HG03196 (cell line): ENCODE measurements at regions not wholly inside any gene's neighbourhood (a gene's known extent, or its start where the extent isn't known, plus 50 kb on each side); places are given as distances from the start of the nearest gene placed in this dataset.

Experiments
- ATAC-seq: cut with Tn5 transposase; IDR thresholded peaks from one replicate; pipeline ENCODE4 v1.9.1; 2021; ENCODE audit not compliant: unreplicated experiment

DNA sequence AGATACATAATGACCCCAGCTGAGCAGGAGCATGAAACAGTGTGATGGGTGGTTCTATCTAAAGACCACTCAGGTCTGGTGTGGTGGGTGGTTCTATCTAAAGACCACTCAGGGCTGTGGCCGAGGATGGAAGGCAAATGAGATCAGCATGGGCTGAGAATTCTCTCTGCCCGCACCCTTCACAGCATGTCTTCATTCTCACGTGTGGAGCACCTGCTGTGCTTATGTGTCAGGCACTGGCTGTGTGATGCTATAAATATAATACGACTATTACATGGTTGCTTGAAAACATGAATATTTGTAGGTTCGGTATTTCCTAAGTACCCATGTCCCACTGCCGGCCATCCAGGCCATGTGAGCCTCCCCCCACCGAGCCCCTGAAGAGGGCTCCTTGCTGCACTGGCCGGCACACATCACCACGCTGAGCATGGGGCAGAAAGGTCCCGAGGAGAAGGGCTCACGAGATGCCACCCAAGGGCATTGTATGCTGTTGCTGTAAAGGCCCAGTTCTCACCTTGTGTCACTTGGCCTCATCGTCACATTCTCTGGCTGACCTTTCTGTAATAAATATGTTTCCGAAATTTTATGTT lies 810.2 kb downstream of the UQCRFS1 start:
- ATAC-seq: no peak

DNA sequence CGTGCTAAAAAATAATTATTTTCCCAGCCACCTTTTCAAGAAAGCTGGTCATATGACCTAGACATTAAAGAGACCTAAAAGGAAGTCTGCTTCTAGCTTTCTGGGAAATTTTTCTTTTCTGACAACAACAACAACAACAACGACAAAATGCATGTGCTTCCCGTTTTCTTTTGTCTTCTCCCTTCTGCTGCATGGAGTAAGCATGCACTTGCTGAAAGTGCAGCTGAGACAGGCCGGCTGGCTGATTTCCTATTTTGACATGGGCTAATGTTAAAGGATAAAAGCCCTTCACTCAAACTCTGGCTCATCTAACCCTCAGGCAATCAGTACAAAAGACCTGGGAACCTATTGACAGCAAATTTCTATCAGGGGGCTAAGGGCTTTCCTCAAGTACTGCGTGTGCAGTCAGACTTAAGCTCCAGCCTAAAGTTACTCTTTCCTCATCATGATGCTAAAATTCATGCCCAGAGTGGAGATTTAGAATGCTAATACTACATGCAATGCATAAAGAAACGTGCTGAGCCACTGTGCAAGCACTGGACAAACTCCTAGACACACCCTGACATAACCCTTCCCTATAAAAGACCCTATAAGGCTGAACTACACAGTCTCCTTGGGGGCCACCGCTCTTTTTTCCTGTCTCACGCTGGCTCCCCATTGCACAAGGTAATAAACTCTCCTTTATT lies 811.1 kb downstream of the UQCRFS1 start:
- no peak for ATAC-seq

DNA sequence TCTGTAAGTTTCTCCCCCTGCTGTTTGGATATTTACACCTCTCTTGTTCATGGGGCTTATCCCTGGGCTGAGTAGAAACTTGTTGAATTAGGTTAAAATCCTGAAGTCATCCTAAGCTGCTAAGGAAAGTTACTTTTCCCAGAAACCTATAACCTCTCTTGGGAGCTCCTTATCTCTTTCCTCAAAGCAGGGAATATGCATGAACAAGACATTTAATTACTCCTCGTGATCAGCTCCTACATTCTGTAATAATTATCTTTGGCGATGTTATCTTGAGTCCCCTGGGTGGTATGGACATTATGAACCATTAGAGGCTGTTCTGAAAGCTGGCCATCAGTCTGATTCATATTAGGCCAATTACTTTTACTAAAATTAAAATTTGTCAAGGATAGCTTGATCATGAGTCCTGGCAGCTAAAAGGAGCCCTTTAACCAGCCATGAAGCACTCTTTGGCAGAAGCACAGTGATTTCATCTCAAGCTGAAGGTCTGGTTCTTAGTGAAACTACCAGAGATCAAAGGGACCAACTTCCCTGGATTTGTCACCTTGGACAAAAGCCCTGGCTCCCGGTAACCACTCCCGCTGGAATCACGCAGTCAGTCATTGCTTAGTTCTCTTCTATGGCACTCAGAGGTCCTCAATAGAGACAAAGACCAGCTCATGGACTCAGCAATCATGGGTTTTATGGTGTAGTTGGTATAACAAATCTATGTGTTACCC lies 811.8 kb downstream of the UQCRFS1 start:
- no peak for ATAC-seq

DNA sequence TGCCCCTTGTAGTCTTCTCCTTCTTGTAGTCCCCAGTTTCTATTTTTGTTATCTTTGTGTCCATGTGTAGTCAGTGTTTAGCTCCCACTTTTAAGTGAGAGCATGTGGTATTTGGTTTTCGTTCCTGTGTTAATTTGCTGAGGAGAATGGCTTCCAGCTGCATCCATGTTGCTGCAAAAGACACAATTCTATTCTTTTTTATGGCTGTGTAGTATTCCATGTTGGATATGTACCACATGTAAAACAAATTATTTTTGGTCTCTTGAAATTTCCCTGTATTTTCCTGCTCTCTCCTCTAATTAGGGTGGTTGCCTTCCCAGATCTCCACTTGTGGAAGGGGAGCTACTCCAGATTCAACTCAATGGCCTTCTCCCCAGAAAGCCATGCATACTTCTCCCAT lies 813.8 kb downstream of the UQCRFS1 start:
- ATAC-seq: no peak

DNA sequence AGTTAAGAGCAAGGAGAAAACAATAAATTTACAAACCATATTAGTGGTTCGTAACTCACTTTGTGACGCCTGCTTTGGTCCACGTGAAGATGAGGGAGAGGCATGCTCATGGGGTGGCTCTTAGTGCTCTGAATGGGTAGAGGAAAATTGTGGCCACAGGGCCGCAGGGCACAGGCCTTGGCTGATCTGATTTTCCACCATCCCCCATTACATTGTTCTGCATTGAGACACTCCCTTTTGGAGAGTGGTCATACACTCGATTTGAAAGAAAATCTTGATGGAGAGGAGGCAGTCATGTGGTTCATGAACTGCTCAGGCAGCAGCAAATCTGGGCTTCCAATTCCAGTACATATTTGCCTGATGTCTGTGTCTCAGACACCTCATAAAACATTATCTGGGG lies 815.2 kb downstream of the UQCRFS1 start:
- no peak for ATAC-seq

DNA sequence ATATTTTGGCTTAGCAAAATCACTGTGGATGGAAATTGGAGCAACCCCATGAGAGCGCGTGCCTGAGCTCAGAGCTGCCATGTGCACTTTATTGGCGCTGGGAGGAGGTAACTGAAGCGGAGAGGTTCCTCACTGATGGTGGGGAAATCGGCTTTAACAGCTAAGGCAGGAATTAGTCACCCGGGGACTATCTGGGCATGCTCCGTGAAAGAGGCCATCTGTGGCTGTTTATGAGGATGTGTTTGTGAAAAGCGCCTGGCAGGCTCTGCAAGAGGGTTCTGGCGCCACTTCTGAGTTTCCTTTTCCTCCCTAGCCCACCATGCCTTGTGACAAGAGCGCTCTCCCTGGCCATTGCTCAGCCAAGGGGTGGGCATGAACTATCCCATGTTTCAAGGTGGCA lies 815.6 kb downstream of the UQCRFS1 start:
- ATAC-seq: no peak

DNA sequence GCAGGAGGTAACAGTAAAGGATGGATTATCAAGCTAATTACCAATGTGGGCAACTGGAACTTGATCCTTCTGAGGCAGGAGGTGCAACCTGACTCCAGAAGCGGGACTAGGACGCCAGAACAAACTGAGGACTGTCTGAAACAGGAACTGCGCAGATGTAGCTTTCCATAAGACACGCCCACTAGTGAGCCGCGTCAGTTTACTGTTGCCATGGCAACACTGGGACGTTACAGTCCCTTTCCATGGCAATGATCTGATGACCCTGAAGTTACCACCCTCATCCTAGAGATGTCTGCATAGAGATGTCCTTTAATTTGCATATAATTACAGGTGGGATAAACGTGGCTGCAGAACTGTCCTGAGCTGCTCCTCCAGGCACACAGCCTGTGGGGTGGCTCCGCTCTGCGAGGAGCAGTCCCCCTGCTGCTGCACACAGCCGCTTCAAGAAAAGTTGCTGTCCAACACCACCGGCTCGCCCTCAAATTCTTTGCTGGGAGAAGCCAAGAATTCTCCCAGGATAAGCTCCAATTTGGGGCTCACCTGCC lies 816.6 kb downstream of the UQCRFS1 start:
- ATAC-seq: no peak

DNA sequence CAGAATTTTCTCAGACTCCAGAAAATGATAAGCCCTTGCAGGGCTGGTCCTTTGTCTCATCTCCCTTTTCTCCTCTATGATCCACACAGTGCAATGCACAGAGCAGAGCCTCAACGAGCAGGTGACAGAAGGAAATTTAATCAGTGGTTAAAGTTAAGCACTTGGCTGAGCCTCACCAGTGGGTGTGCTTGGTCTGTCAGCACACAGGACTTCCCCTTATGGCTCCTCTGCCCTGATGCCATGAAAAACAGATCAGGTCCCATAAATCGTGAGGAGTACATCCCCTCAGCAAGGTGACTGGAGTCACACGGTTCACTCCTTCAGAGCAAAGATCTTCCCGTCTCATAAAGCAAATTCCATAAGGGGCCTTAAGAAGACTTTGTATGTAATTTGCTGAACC lies 818.2 kb downstream of the UQCRFS1 start:
- ATAC-seq: no peak

DNA sequence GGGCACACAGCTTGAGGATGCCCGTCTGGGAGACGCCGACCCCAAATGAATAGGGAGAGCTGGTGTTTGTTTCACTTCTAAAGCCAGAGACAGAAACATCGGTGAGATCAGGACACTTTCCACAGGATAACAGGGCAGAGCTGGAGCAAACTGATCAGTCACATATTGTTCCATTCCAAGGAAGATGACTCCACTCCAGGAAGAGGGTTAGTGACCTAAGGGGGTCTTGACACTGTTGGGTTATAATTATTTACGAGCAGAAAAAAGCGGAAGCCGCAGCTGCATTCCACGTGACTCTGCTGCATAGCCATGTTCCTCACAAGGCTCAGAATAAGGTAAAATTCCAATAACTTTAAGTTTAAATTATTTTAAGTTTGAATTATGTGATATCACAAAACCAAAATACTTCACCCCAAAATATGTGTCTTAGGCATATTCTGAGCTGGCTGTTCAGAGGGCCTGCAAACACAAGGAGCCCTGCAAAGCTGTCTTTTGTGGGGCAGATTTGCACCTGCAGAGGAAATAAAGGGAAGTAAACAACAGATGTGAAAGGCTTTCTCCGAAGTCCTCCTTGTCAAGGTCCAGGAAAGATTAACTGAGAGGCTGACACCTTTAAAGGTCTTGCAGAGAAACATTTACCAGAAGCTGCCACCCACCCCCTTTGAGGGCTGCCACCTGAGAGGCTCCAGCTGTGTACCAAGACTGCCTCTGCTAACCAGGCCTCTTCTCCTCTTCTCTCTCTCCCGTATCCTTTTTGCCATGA lies 819.2 kb downstream of the UQCRFS1 start:
- ATAC-seq: no peak

DNA sequence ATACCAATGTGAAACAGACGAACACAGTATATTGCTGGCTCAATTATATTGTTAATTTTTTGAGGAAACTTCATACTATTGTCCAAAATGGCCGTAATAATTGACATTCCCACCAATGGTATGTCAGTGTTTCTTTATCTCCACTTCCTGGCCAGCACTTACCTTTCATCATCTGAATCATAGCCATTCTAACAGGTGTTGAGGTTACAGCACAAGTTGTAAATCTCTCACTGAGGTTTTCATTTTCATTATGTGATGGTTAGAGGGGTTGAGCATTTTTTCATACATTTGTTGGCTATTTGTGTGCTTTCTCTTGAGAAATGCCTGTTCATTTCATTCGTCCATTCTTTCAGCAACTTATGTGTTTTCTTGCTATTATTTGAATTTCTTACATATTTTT lies 824.0 kb downstream of the UQCRFS1 start:
- no peak for ATAC-seq

DNA sequence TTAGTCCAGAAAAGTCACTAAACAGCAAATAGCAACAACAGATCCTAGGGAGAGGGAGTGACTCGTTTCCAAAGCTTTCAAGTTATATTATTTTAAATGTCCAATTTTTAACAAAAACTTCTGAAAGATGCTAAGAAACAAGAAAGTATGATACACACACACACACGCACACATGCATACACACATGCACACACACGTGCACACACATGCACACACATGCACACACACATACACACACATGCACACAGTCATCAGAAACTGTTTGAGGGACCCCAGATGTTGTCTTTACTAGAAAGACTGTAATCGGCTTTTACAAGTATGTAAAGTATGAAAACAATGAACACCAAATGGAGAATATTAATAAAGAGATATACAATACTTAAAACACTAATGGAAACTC lies 825.4 kb downstream of the UQCRFS1 start:
- ATAC-seq: no peak

DNA sequence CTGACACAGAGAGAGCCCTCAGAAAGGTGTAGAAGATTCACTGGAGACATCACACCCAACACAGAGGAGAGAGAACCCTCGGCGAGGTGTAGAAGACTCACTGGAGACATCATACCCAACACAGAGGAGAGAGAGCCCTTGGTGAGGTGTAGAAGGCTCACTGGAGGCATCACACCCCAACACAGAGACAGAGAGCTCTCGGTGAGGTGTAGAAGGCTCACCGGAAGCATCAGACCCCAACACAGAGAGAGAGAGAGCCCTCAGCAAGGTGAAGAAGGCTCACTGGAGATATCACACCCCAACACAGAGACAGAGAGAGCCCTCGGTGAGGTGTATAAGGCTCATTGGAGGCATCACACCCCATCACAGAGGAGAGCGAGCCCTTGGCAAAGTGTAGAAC lies 826.5 kb downstream of the UQCRFS1 start:
- no peak for ATAC-seq

DNA sequence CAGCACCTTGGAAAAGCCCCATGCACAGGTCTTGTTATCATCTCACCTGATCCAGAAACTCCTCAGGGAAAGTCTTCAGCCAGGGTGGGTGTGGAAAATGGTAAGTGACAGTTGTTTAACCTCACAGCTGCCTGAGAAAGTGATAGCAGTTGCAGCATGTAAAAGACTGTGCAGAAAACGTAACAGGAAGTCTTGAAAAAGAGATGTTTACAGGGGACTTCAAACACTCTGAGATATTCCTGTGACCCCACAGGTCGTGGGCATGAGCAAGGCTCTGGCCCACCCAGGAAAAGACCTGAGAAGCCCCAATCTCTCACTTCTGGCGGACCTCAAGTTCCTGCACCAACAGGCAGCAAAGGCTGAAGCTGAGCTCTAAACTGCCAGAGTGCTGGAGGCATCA lies 826.9 kb downstream of the UQCRFS1 start:
- no peak for ATAC-seq

DNA sequence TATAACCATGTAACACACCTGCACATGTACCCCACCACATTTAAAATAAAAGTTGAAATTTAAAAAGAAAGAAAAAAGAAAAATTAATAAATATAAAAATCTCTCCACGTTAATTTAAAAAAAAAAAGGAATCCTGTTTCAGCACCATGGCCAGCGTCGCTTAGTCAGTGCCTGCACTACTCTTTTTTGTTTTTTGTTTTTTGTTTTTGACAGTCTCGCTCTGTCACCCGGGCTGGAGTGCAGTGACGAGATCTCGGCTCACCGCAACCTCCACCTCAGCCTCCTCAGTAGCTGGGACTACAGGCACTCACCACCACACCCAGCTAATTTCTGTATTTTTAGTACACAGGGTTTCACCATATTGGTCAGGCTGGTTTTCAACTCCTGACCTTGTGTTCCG lies 835.9 kb downstream of the UQCRFS1 start:
- no peak for ATAC-seq

DNA sequence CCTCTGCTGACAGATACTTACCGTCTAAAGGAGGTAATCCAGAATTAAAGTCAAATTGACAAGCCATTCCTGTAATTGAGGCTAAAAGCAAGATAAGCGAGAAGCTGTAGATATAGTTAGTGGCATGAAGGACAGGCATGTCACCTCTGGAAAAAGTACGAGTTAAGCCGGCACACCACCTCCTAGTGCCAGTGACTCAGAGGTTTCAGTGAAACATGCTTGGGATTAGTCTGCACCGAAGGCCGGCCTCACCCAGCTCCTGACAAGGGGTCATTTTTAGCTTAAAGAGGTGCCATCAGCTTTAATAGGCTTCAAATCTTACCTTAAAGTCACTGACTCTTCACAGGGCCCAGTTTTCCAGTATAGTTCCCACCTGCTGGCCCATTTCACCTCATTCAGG lies 838.0 kb downstream of the UQCRFS1 start:
- ATAC-seq: no peak

DNA sequence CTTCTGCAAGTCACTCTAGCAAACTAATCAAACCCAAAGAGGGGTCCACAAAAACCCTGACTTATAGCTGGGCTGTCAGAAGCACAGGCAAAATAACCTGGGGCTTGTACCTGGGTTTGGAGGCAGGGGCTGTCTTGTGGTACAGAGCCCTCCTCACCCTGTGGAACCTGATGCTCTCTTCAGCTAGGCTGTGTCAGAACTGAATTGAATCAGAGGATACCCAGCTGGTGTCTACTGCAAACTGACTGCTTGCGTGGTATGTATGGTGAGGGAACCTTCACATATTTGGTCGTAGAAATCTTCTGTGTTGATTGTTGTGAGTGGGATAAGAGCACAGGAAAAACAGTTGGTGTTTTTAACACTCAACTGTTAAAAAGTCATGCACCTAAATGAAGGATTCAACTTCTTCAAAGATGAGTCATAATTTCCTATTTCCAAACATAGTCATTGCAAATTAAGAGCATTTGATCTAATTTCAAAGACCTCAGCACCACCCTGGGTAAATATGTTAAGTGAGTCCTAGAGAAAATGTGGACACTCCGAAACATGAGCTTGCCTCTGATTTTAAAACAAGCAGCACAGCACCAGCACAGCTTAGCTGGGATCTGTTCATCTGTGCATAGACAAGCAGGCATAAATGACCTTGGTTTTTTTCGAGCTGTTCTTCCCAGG lies 840.2 kb downstream of the UQCRFS1 start:
- no peak for ATAC-seq

DNA sequence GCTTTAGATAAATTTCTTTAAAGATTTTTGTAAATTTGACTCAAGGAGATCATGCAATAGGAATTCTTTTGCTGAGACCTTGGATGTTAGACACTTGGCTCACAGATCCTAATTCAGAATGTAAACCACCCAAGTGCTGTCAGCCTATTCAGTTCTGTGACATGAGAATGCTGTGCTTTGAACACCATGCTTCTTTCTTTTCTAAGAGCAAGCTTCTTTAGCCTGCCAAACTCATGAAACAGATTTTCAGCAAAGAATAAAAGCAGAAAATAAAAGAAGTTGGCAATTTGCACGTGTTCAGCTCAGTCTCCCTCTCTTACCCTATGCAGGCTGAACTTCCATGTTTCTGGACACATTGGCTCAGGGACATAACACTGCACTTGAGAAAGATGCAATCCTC lies 845.8 kb downstream of the UQCRFS1 start:
- no peak for ATAC-seq

DNA sequence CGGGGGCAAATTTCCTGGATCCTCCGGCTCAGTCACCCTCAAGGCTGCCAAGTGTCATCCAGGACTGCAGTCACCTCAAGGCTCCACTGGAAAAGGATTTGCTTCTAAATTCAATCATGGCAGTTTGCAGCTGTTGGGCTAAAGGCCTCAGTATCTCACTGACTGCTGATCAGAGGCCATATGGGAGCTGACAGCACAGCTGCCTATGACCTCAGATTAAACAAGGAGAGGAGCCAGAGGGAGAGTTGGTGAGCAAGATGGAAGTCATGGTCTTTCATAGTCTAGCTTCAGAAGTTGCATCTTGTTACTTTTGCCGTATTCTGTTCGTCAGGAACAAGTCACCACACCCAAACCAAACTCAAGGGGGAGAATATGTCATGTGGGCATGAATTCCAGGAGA lies 849.7 kb downstream of the UQCRFS1 start:
- ATAC-seq: no peak

DNA sequence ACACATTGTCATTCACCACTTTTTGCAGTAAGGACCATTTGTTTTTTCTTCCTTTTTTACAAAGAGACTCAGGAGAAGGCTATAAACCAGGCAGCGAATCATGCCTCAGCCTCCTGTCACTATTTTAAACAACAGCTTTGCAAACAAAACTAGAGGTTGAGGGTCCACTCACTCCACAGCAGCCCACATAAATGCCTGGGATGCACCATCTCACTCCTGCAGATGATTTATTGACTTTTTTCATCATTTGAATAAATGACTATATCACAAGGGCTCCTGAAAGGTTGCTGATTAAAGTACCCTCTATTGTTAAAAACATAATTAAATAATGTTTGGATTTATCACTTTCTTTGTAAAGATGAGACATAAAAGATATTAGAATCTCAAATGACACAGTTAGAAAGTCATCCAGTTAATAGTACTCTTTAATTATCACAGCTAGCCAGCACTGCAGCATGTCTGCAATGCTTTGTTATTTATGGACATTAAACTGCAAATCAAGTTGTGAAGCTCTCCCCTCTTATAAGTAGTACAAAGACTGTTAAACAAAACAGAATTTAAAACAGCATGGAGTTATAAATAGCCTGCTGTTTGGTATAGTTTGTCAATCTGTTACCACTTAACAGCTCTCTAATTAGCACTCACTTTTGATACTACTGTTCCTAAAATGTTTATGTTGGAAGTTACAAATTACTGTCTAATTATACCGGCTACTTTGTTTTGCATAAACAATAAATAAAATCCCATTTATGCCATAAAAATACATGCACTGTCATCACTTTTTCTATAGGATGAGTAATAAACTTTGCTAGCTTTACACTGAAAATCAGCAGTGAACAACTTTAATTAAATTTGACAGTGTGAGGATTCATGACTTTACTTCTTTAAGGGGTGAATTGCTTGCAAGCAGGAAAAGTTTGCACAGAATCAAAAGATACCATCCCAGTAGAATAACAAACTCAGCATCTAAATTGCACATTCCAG lies 853.2 kb downstream of the UQCRFS1 start:
- ATAC-seq: no peak

DNA sequence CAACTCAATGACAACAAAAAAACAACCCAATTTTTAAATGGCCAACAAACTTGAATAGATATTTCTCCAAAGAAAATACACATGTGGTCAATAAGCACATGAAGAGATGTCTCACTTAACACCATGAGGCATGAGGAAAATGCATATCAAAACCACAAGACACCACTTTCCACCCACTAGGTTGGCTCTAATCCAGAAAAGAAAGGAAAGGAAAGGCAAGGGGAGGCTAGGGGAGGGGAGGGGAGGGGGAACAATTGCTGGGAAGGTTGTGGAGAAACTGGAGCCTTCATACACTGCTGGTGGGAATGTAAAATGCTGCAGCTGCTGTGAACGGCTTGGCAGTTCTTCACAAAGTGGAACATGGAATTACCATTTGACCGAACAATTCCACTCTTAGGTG lies 854.3 kb downstream of the UQCRFS1 start:
- ATAC-seq: no peak
